Breast epithelium (tissue), 3 donors: ENCODE measurements at regions not wholly inside any gene's neighbourhood (a gene's known extent, or its start where the extent isn't known, plus 50 kb on each side); places are given as distances from the start of the nearest gene placed in this dataset.

Experiments
- POLR2A ChIP-seq: fragments of 450-650 bp; IDR thresholded peaks from one replicate; pipeline ENCODE4 v1.6.1; 2016; ENCODE audit warnings: antibody characterized with exemption, mild to moderate bottlenecking, moderate library complexity
- POLR2AphosphoS5 ChIP-seq, 3 donors: sonication (generic); formaldehyde crosslinking; IDR thresholded peaks; one replicate each; pipeline ENCODE4 v1.6.1; 2017; ENCODE audit warnings: antibody characterized with exemption in 3 of 3
- TF ChIP-seq, protein P1 (sequence below), 3 donors: fragments of 450-650 bp; IDR thresholded peaks; one replicate each; pipeline ENCODE4 v1.5.1; 2016 to 2017; ENCODE audit warnings: antibody characterized with exemption in 3 of 3, mild to moderate bottlenecking in 3 of 3, moderate library complexity in 3 of 3

DNA sequence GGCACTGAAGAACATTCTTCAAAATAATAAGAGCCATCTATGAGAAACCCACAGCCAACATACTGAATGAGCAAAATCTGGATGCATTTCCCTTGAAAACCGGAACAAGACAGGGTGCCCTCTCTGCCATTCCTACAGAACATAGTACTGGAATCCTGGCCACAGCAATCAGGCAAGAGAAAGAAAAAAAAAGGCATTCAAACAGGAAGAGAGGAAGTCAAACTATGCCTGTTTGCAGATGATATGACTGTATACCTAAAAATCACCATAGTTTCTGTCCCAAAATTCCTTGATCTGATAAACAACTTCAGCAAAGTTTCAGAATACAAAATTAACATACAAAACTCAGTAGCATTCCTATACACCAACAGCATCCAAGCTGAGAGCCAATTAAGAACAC, 119.5 kb upstream of the PARD3B start:
- TF ChIP-seq POLR2AphosphoS5 (IDR thresholded peaks at IDR 0.05), result no peak
- TF ChIP-seq, protein P1, sequence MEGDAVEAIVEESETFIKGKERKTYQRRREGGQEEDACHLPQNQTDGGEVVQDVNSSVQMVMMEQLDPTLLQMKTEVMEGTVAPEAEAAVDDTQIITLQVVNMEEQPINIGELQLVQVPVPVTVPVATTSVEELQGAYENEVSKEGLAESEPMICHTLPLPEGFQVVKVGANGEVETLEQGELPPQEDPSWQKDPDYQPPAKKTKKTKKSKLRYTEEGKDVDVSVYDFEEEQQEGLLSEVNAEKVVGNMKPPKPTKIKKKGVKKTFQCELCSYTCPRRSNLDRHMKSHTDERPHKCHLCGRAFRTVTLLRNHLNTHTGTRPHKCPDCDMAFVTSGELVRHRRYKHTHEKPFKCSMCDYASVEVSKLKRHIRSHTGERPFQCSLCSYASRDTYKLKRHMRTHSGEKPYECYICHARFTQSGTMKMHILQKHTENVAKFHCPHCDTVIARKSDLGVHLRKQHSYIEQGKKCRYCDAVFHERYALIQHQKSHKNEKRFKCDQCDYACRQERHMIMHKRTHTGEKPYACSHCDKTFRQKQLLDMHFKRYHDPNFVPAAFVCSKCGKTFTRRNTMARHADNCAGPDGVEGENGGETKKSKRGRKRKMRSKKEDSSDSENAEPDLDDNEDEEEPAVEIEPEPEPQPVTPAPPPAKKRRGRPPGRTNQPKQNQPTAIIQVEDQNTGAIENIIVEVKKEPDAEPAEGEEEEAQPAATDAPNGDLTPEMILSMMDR (IDR thresholded peaks at IDR 0.05), result no peak
- no peak for TF ChIP-seq POLR2A
